ENCODE measurements at regions not wholly inside any gene's neighbourhood (a gene's known extent, or its start where the extent isn't known, plus 50 kb on each side); places are given as distances from the start of the nearest gene placed in this dataset.

GRCh38 chr4:65789805-65790204 lies 119.5 kb upstream of the EPHA5 start:
- TF ChIP-seq EZH2phosphoT487 (IDR thresholded peaks at IDR 0.05; ENCODE audit: borderline replicate concordance, low read depth, low read length): no peak
- TF ChIP-seq CTCF (conservative IDR thresholded peaks at IDR 0.05; ENCODE audit: low read length): no peak
- no peaks in the 10 kb centered on the region for H3K79me2 ChIP-seq (ENCODE audit: insufficient read depth, low read depth, low read length)
- H3K36me3 ChIP-seq (ENCODE audit: insufficient read depth, low read length): no peaks in the 10 kb centered on the region
- no peak overlapping the region for H2AFZ ChIP-seq (ENCODE audit: low read length)
- no TSS peak for BruUV-seq (replicated peaks)
- no peaks in the 10 kb centered on the region for H4K20me1 ChIP-seq (ENCODE audit: insufficient read depth, low read length)
- intact Hi-C loops (cut with micrococcal nuclease; ENCODE audit: unreplicated experiment): no loop called here
- ChIA-PET POLR2A (no interaction called here), CTCF (ENCODE audit: unreplicated experiment) (no interaction called here)
- no peaks in the 10 kb centered on the region for H3K9me2 ChIP-seq (ENCODE audit: insufficient read depth, low read length)
- H3K27ac ChIP-seq (ENCODE audit: low read depth, low read length, poor library complexity, severe bottlenecking): no peak overlapping the region
- no peak for DNase-seq (ENCODE audit: low spot score)
- no peaks in the 10 kb centered on the region for H3K9me3 ChIP-seq (ENCODE audit: low read length)
- H3K4me3 ChIP-seq (ENCODE audit: low read depth, low read length, poor library complexity, severe bottlenecking): no peak overlapping the region
- no peak overlapping the region for H3K4me2 ChIP-seq (ENCODE audit: low read length)
- H3K4me1 ChIP-seq (ENCODE audit: insufficient read depth, low read length, poor library complexity, severe bottlenecking): no peaks in the 10 kb centered on the region

GRCh38 chr4:65789341-65789740 lies 119.1 kb upstream of the EPHA5 start:
- Histone ChIP-seq H3K27ac (ENCODE audit: low read depth, low read length, poor library complexity, severe bottlenecking) (no peak overlapping the region), H3K79me2 (ENCODE audit: insufficient read depth, low read depth, low read length) (no peaks in the 10 kb centered on the region), H3K9me2 (ENCODE audit: insufficient read depth, low read length) (no peaks in the 10 kb centered on the region), H3K36me3 (ENCODE audit: insufficient read depth, low read length) (no peaks in the 10 kb centered on the region), H2AFZ (ENCODE audit: low read length) (no peak overlapping the region), H4K20me1 (ENCODE audit: insufficient read depth, low read length) (no peaks in the 10 kb centered on the region), H3K4me1 (ENCODE audit: insufficient read depth, low read length, poor library complexity, severe bottlenecking) (no peaks in the 10 kb centered on the region), H3K9me3 (ENCODE audit: low read length) (no peaks in the 10 kb centered on the region), H3K4me2 (ENCODE audit: low read length) (no peak overlapping the region), H3K4me3 (ENCODE audit: low read depth, low read length, poor library complexity, severe bottlenecking) (no peak overlapping the region)
- no TSS peak for BruUV-seq (replicated peaks)
- ChIA-PET POLR2A (no interaction called here), CTCF (ENCODE audit: unreplicated experiment) (no interaction called here)
- intact Hi-C loops (cut with micrococcal nuclease; ENCODE audit: unreplicated experiment): no loop called here
- no peak for DNase-seq (ENCODE audit: low spot score)
- TF ChIP-seq EZH2phosphoT487 (IDR thresholded peaks at IDR 0.05; ENCODE audit: borderline replicate concordance, low read depth, low read length): no peak
- no peak for TF ChIP-seq CTCF (conservative IDR thresholded peaks at IDR 0.05; ENCODE audit: low read length)

GRCh38 chr4:65777270-65777669 lies 107.0 kb upstream of the EPHA5 start:
- no peak overlapping the region for H3K27ac ChIP-seq (ENCODE audit: low read depth, low read length, poor library complexity, severe bottlenecking)
- no peaks in the 10 kb centered on the region for H3K4me1 ChIP-seq (ENCODE audit: insufficient read depth, low read length, poor library complexity, severe bottlenecking)
- intact Hi-C loops (cut with micrococcal nuclease; ENCODE audit: unreplicated experiment): no loop called here
- ChIA-PET CTCF (ENCODE audit: unreplicated experiment) (no interaction called here), POLR2A (no interaction called here)
- no peak for TF ChIP-seq CTCF (conservative IDR thresholded peaks at IDR 0.05; ENCODE audit: low read length)
- TF ChIP-seq EZH2phosphoT487 (IDR thresholded peaks at IDR 0.05; ENCODE audit: borderline replicate concordance, low read depth, low read length): no peak
- H2AFZ ChIP-seq (ENCODE audit: low read length): no peak overlapping the region
- no peaks in the 10 kb centered on the region for H3K36me3 ChIP-seq (ENCODE audit: insufficient read depth, low read length)
- no peaks in the 10 kb centered on the region for H3K79me2 ChIP-seq (ENCODE audit: insufficient read depth, low read depth, low read length)
- H4K20me1 ChIP-seq (ENCODE audit: insufficient read depth, low read length): no peaks in the 10 kb centered on the region
- no peak overlapping the region for H3K4me3 ChIP-seq (ENCODE audit: low read depth, low read length, poor library complexity, severe bottlenecking)
- BruUV-seq (replicated peaks): no TSS peak
- no peaks in the 10 kb centered on the region for H3K9me3 ChIP-seq (ENCODE audit: low read length)
- H3K9me2 ChIP-seq (ENCODE audit: insufficient read depth, low read length): no peaks in the 10 kb centered on the region
- DNase-seq (ENCODE audit: low spot score): no peak
- H3K4me2 ChIP-seq (ENCODE audit: low read length): no peak overlapping the region

All from OCI-LY7 (cell line).